ENCODE measurements at regions not wholly inside any gene's neighbourhood (a gene's known extent, or its start where the extent isn't known, plus 50 kb on each side); places are given as distances from the start of the nearest gene placed in this dataset.
A peak's percentile ranks its signal among the peaks of the same experiment; 100 is the strongest.

- H2BK12ac ChIP-seq (ENCODE audit: low read length): no peak overlapping the region
- H3K79me1 ChIP-seq (ENCODE audit: low read depth, low read length): no peaks in the 10 kb centered on the region
- H2AK5ac ChIP-seq (ENCODE audit: low read depth, low read length): no peak overlapping the region
- WGBS, 2 donors (ENCODE audit: extremely low coverage in 2 of 2, insufficient read length in 2 of 2, insufficient replicate concordance in 1 of 2): no CpG with 5 or more reads among the region's 6 CpGs
- no peak overlapping the region for H4K8ac ChIP-seq (ENCODE audit: low read depth, low read length)
- no peaks in the 10 kb centered on the region for H3K4me1 ChIP-seq (ENCODE audit: control insufficient read depth in 2 of 2, insufficient read depth in 1 of 2, low read depth in 1 of 2, low read length in 2 of 2)
- no peak overlapping the region for H3K18ac ChIP-seq (ENCODE audit: low read length)
- H3K4ac ChIP-seq (ENCODE audit: low read length): no peak overlapping the region
- H2AFZ ChIP-seq (ENCODE audit: low read length): no peak overlapping the region
- DNase-seq (ENCODE audit: low spot score): no peak
- H3K9me3 ChIP-seq (replicated peaks in 1 of 2; ENCODE audit: control insufficient read depth in 2 of 2, insufficient read depth in 1 of 2, low read depth in 1 of 2, low read length in 2 of 2): no peaks in the 10 kb centered on the region
- no peak overlapping the region for H3K9ac ChIP-seq (ENCODE audit: low read depth, low read length, poor library complexity)
- H2BK120ac ChIP-seq (ENCODE audit: low read depth, low read length): no peak overlapping the region
- no peak overlapping the region for H3K14ac ChIP-seq (ENCODE audit: low read length)
- H4K91ac ChIP-seq (ENCODE audit: low read depth, low read length, poor library complexity): no peak overlapping the region
- H3K36me3 ChIP-seq (replicated peaks in 1 of 2; ENCODE audit: control insufficient read depth in 2 of 2, insufficient read depth in 2 of 2, low read length in 2 of 2): no peaks in the 10 kb centered on the region
- H3K27me3 ChIP-seq (ENCODE audit: control insufficient read depth in 3 of 3, insufficient read depth in 3 of 3, low read depth in 1 of 3, low read length in 3 of 3): peaks cover 0 to 12% (median 0%) of the 10 kb centered on the region in 3 experiments
- H3K27ac ChIP-seq (replicated peaks; ENCODE audit: low read length): no peak overlapping the region
- no peak overlapping the region for H2BK15ac ChIP-seq (ENCODE audit: low read length)
- H3K4me2 ChIP-seq (ENCODE audit: insufficient read depth, low read length, poor library complexity, severe bottlenecking): no peak overlapping the region
- no peak overlapping the region for H3K23ac ChIP-seq (ENCODE audit: low read depth, low read length, poor library complexity)
- H2BK5ac ChIP-seq (ENCODE audit: low read length): no peak overlapping the region
- no peak overlapping the region for H3K4me3 ChIP-seq (ENCODE audit: low read length in 2 of 2)
These were observed 91.9 kb upstream of the PRKCQ start for GRCh38 chr10:6671976-6672375.

GRCh38 chr10:6669269-6669859, 89.3 kb upstream of the PRKCQ start:
- H2AK5ac ChIP-seq (ENCODE audit: low read depth, low read length): no peak overlapping the region
- no peaks in the 10 kb centered on the region for H3K4me1 ChIP-seq (ENCODE audit: control insufficient read depth in 2 of 2, insufficient read depth in 1 of 2, low read depth in 1 of 2, low read length in 2 of 2)
- no CpG with 5 or more reads among the region's 5 CpGs for WGBS, 2 donors (ENCODE audit: extremely low coverage in 2 of 2, insufficient read length in 2 of 2, insufficient replicate concordance in 1 of 2)
- H2BK15ac ChIP-seq (ENCODE audit: low read length): no peak overlapping the region
- H3K27ac ChIP-seq (replicated peaks; ENCODE audit: low read length): no peak overlapping the region
- no peak overlapping the region for H3K9ac ChIP-seq (ENCODE audit: low read depth, low read length, poor library complexity)
- H3K36me3 ChIP-seq (replicated peaks in 1 of 2; ENCODE audit: control insufficient read depth in 2 of 2, insufficient read depth in 2 of 2, low read length in 2 of 2): no peaks in the 10 kb centered on the region
- no peak overlapping the region for H3K18ac ChIP-seq (ENCODE audit: low read length)
- no peak overlapping the region for H3K14ac ChIP-seq (ENCODE audit: low read length)
- DNase-seq (ENCODE audit: low spot score): peak; percentile 17
- peaks cover 0 to 12% (median 0%) of the 10 kb centered on the region in 3 experiments for H3K27me3 ChIP-seq (ENCODE audit: control insufficient read depth in 3 of 3, insufficient read depth in 3 of 3, low read depth in 1 of 3, low read length in 3 of 3)
- no peak overlapping the region for H4K8ac ChIP-seq (ENCODE audit: low read depth, low read length)
- no peak overlapping the region for H3K4me3 ChIP-seq (ENCODE audit: low read length in 2 of 2)
- H3K4ac ChIP-seq (ENCODE audit: low read length): no peak overlapping the region
- no peak overlapping the region for H3K4me2 ChIP-seq (ENCODE audit: insufficient read depth, low read length, poor library complexity, severe bottlenecking)
- no peak overlapping the region for H2AFZ ChIP-seq (ENCODE audit: low read length)
- H3K79me1 ChIP-seq (ENCODE audit: low read depth, low read length): no peaks in the 10 kb centered on the region
- H2BK12ac ChIP-seq (ENCODE audit: low read length): no peak overlapping the region
- H4K91ac ChIP-seq (ENCODE audit: low read depth, low read length, poor library complexity): no peak overlapping the region
- no peak overlapping the region for H2BK5ac ChIP-seq (ENCODE audit: low read length)
- no peaks in the 10 kb centered on the region for H3K9me3 ChIP-seq (replicated peaks in 1 of 2; ENCODE audit: control insufficient read depth in 2 of 2, insufficient read depth in 1 of 2, low read depth in 1 of 2, low read length in 2 of 2)
- H2BK120ac ChIP-seq (ENCODE audit: low read depth, low read length): no peak overlapping the region
- H3K23ac ChIP-seq (ENCODE audit: low read depth, low read length, poor library complexity): no peak overlapping the region

- H4K8ac ChIP-seq (ENCODE audit: low read depth, low read length): no peak overlapping the region
- H3K23ac ChIP-seq (ENCODE audit: low read depth, low read length, poor library complexity): no peak overlapping the region
- no peak overlapping the region for H2AK5ac ChIP-seq (ENCODE audit: low read depth, low read length)
- H3K27me3 ChIP-seq (ENCODE audit: control insufficient read depth in 3 of 3, insufficient read depth in 3 of 3, low read depth in 1 of 3, low read length in 3 of 3): peaks cover 0 to 12% (median 0%) of the 10 kb centered on the region in 3 experiments
- no peak overlapping the region for H2BK120ac ChIP-seq (ENCODE audit: low read depth, low read length)
- H2BK5ac ChIP-seq (ENCODE audit: low read length): no peak overlapping the region
- DNase-seq (ENCODE audit: low spot score): peak; percentile 12
- no peak overlapping the region for H3K27ac ChIP-seq (replicated peaks; ENCODE audit: low read length)
- H3K79me1 ChIP-seq (ENCODE audit: low read depth, low read length): no peaks in the 10 kb centered on the region
- H3K18ac ChIP-seq (ENCODE audit: low read length): no peak overlapping the region
- no peaks in the 10 kb centered on the region for H3K36me3 ChIP-seq (replicated peaks in 1 of 2; ENCODE audit: control insufficient read depth in 2 of 2, insufficient read depth in 2 of 2, low read length in 2 of 2)
- H2BK12ac ChIP-seq (ENCODE audit: low read length): no peak overlapping the region
- no CpG with 5 or more reads among the region's 10 CpGs for WGBS, 2 donors (ENCODE audit: extremely low coverage in 2 of 2, insufficient read length in 2 of 2, insufficient replicate concordance in 1 of 2)
- no peak overlapping the region for H2AFZ ChIP-seq (ENCODE audit: low read length)
- H3K4me2 ChIP-seq (ENCODE audit: insufficient read depth, low read length, poor library complexity, severe bottlenecking): no peak overlapping the region
- H2BK15ac ChIP-seq (ENCODE audit: low read length): no peak overlapping the region
- H4K91ac ChIP-seq (ENCODE audit: low read depth, low read length, poor library complexity): no peak overlapping the region
- no peak overlapping the region for H3K9ac ChIP-seq (ENCODE audit: low read depth, low read length, poor library complexity)
- no peak overlapping the region for H3K4ac ChIP-seq (ENCODE audit: low read length)
- H3K9me3 ChIP-seq (replicated peaks in 1 of 2; ENCODE audit: control insufficient read depth in 2 of 2, insufficient read depth in 1 of 2, low read depth in 1 of 2, low read length in 2 of 2): no peaks in the 10 kb centered on the region
- no peaks in the 10 kb centered on the region for H3K4me1 ChIP-seq (ENCODE audit: control insufficient read depth in 2 of 2, insufficient read depth in 1 of 2, low read depth in 1 of 2, low read length in 2 of 2)
- H3K4me3 ChIP-seq (ENCODE audit: low read length in 2 of 2): no peak overlapping the region
- no peak overlapping the region for H3K14ac ChIP-seq (ENCODE audit: low read length)
These were observed 87.7 kb upstream of the PRKCQ start for GRCh38 chr10:6667679-6668270.

GRCh38 chr10:6667150-6667549, 87.1 kb upstream of the PRKCQ start:
- no peak for DNase-seq (ENCODE audit: low spot score)
- Histone ChIP-seq H3K4me1 (ENCODE audit: control insufficient read depth in 2 of 2, insufficient read depth in 1 of 2, low read depth in 1 of 2, low read length in 2 of 2) (no peaks in the 10 kb centered on the region), H3K14ac (ENCODE audit: low read length) (no peak overlapping the region), H4K91ac (ENCODE audit: low read depth, low read length, poor library complexity) (no peak overlapping the region), H2BK12ac (ENCODE audit: low read length) (no peak overlapping the region), H2AFZ (ENCODE audit: low read length) (no peak overlapping the region), H3K79me1 (ENCODE audit: low read depth, low read length) (no peaks in the 10 kb centered on the region), H2BK120ac (ENCODE audit: low read depth, low read length) (no peak overlapping the region), H3K27ac (replicated peaks; ENCODE audit: low read length) (no peak overlapping the region), H3K4me3 (ENCODE audit: low read length in 2 of 2) (no peak overlapping the region), H3K4ac (ENCODE audit: low read length) (no peak overlapping the region), H3K23ac (ENCODE audit: low read depth, low read length, poor library complexity) (no peak overlapping the region), H3K36me3 (replicated peaks in 1 of 2; ENCODE audit: control insufficient read depth in 2 of 2, insufficient read depth in 2 of 2, low read length in 2 of 2) (no peaks in the 10 kb centered on the region), H2BK15ac (ENCODE audit: low read length) (no peak overlapping the region), H3K9me3 (replicated peaks in 1 of 2; ENCODE audit: control insufficient read depth in 2 of 2, insufficient read depth in 1 of 2, low read depth in 1 of 2, low read length in 2 of 2) (no peaks in the 10 kb centered on the region), H2BK5ac (ENCODE audit: low read length) (no peak overlapping the region), H2AK5ac (ENCODE audit: low read depth, low read length) (no peak overlapping the region), H3K4me2 (ENCODE audit: insufficient read depth, low read length, poor library complexity, severe bottlenecking) (no peak overlapping the region), H3K27me3 (ENCODE audit: control insufficient read depth in 3 of 3, insufficient read depth in 3 of 3, low read depth in 1 of 3, low read length in 3 of 3) (peaks cover 0 to 12% (median 0%) of the 10 kb centered on the region in 3 experiments), H3K9ac (ENCODE audit: low read depth, low read length, poor library complexity) (no peak overlapping the region), H3K18ac (ENCODE audit: low read length) (no peak overlapping the region), H4K8ac (ENCODE audit: low read depth, low read length) (no peak overlapping the region)
- WGBS, 2 donors (ENCODE audit: extremely low coverage in 2 of 2, insufficient read length in 2 of 2, insufficient replicate concordance in 1 of 2): no CpG with 5 or more reads among the region's 4 CpGs

Data from neuronal stem cell (in vitro differentiated cells).